ENCODE measurements at regions not wholly inside any gene's neighbourhood (a gene's known extent, or its start where the extent isn't known, plus 50 kb on each side); places are given as distances from the start of the nearest gene placed in this dataset.

GRCh38 chr6:126826166-126826714 is 292.2 kb upstream of the RSPO3 start:
- H3K4me1 ChIP-seq (ENCODE audit: control insufficient read depth, insufficient read depth, low read length): no peaks in the 10 kb centered on the region
- peak; percentile 28 for DNase-seq
- no peaks in the 10 kb centered on the region for H3K9me1 ChIP-seq (ENCODE audit: insufficient read depth, low read length)
- POLR2A ChIA-PET (ENCODE audit: unreplicated experiment): no interaction called here
- WGBS, 2 experiments (ENCODE audit: extremely low coverage in 2 of 2, insufficient read length in 1 of 2): no CpG with 5 or more reads among the region's 1 CpG
- no peak overlapping the region for H2BK20ac ChIP-seq (ENCODE audit: low read depth, low read length)
- H3K18ac ChIP-seq (ENCODE audit: low read depth, low read length): no peak overlapping the region
- no peaks in the 10 kb centered on the region for H3K27me3 ChIP-seq (ENCODE audit: control insufficient read depth, insufficient read depth, low read length)
- peak; percentile 72 for ATAC-seq (ENCODE audit: low read depth)
- H3K23ac ChIP-seq (ENCODE audit: low read depth, low read length): no peak overlapping the region
- H3K14ac ChIP-seq (replicated peaks; ENCODE audit: low read depth, low read length): no peak overlapping the region
- H2AFZ ChIP-seq (replicated peaks; ENCODE audit: low read length, poor library complexity): no peak overlapping the region
- H4K8ac ChIP-seq (ENCODE audit: low read depth in 2 of 2, low read length in 2 of 2): no peak overlapping the region
- H3K9ac ChIP-seq (ENCODE audit: low read depth, low read length): no peak overlapping the region
- no peak overlapping the region for H4K5ac ChIP-seq (ENCODE audit: low read depth, low read length)
- in situ Hi-C loops (cut with MboI; ENCODE audit: low sequenced_read_pairs): no loop called here
- H2BK5ac ChIP-seq (ENCODE audit: low read depth, low read length, poor library complexity, severe bottlenecking): no peak overlapping the region
- dilution Hi-C loops (cut with HindIII; ENCODE audit: low sequenced_read_pairs, unreplicated experiment): no loop called here
- H2AK5ac ChIP-seq (ENCODE audit: low read depth, low read length): no peak overlapping the region
- H4K20me1 ChIP-seq (ENCODE audit: insufficient read depth, low read length): no peaks in the 10 kb centered on the region
- H2BK120ac ChIP-seq (ENCODE audit: low read depth, low read length): no peak overlapping the region
- H3K4me2 ChIP-seq (ENCODE audit: low read depth, low read length): no peak overlapping the region
- no peak overlapping the region for H3K27ac ChIP-seq (ENCODE audit: insufficient read depth, low read length)
- no peak overlapping the region for H3K4me3 ChIP-seq (ENCODE audit: insufficient read depth, low read depth, low read length)
- BruUV-seq (replicated peaks): no TSS peak
- H3K4ac ChIP-seq (ENCODE audit: low read depth, low read length): no peak overlapping the region
- intact Hi-C loops (cut with micrococcal nuclease): no loop called here
- H3K56ac ChIP-seq (ENCODE audit: extremely low read depth, insufficient read depth, low read length): no peak overlapping the region
- no peak overlapping the region for H2BK15ac ChIP-seq (ENCODE audit: low read depth, low read length)
- no peak overlapping the region for H2AK9ac ChIP-seq (replicated peaks; ENCODE audit: low read depth, low read length, poor library complexity)
- no peak overlapping the region for H4K91ac ChIP-seq (ENCODE audit: insufficient read depth, low read depth, low read length)
- H3K36me3 ChIP-seq (ENCODE audit: control insufficient read depth, insufficient read depth, low read length): no peaks in the 10 kb centered on the region
- no peaks in the 10 kb centered on the region for H3K79me1 ChIP-seq (ENCODE audit: low read depth in 1 of 2, low read length in 2 of 2)
- no peaks in the 10 kb centered on the region for H3K9me3 ChIP-seq (ENCODE audit: control insufficient read depth, insufficient read depth, low read length)
- TF ChIP-seq POLR2A (IDR thresholded peaks at IDR 0.05; ENCODE audit: low read depth, low read length): no peak
- no peak for TF ChIP-seq SMC3 (IDR thresholded peaks at IDR 0.05; ENCODE audit: low read depth, low read length)
- no peak for TF ChIP-seq MAFK (IDR thresholded peaks at IDR 0.05; ENCODE audit: low read depth, low read length)
- TF ChIP-seq CHD1 (IDR thresholded peaks at IDR 0.05; ENCODE audit: low read depth, low read length): no peak
- CTCF ChIA-PET: no interaction called here
